ENCODE measurements at regions not wholly inside any gene's neighbourhood (a gene's known extent, or its start where the extent isn't known, plus 50 kb on each side); places are given as distances from the start of the nearest gene placed in this dataset.
"Not testable (repeated sequence)": the region's sequence is repeated elsewhere in the genome, so short reads cannot be mapped to it uniquely, and the experiment has no call there.

GRCh38 chr1:232170909-232171308 is 459.0 kb downstream of the SIPA1L2 start:
- DNase-seq (ENCODE audit: insufficient read length, low spot score): no peak
- FAIRE-seq: no peak
- no peak for TF ChIP-seq POLR2A (IDR thresholded peaks at IDR 0.05; ENCODE audit: low read depth, low read length)

- FAIRE-seq (no peak), DNase-seq (ENCODE audit: insufficient read length, low spot score) (no peak)
- TF ChIP-seq POLR2A (IDR thresholded peaks at IDR 0.05; ENCODE audit: low read depth, low read length): no peak
Measured at GRCh38 chr1:232169436-232169835, 460.5 kb downstream of the SIPA1L2 start.

GRCh38 chr1:232168508-232168907 is 461.4 kb downstream of the SIPA1L2 start:
- no peak for TF ChIP-seq POLR2A (IDR thresholded peaks at IDR 0.05; ENCODE audit: low read depth, low read length)
- FAIRE-seq (no peak), DNase-seq (ENCODE audit: insufficient read length, low spot score) (no peak)

- DNase-seq (ENCODE audit: insufficient read length, low spot score) (no peak), FAIRE-seq (no peak)
- TF ChIP-seq POLR2A (IDR thresholded peaks at IDR 0.05; ENCODE audit: low read depth, low read length): no peak
Measured at GRCh38 chr1:232166942-232167341, 463.0 kb downstream of the SIPA1L2 start.

GRCh38 chr1:232164078-232164963 is 465.6 kb downstream of the SIPA1L2 start:
- TF ChIP-seq POLR2A (IDR thresholded peaks at IDR 0.05; ENCODE audit: low read depth, low read length): no peak
- FAIRE-seq (no peak), DNase-seq (ENCODE audit: insufficient read length, low spot score) (no peak)

GRCh38 chr1:232163533-232163932 is 466.4 kb downstream of the SIPA1L2 start:
- DNase-seq (ENCODE audit: insufficient read length, low spot score) (no peak), FAIRE-seq (no peak)
- no peak for TF ChIP-seq POLR2A (IDR thresholded peaks at IDR 0.05; ENCODE audit: low read depth, low read length)

GRCh38 chr1:232162001-232162400 is 467.9 kb downstream of the SIPA1L2 start:
- DNase-seq (ENCODE audit: insufficient read length, low spot score) (no peak), FAIRE-seq (no peak)
- no peak for TF ChIP-seq POLR2A (IDR thresholded peaks at IDR 0.05; ENCODE audit: low read depth, low read length)

- FAIRE-seq; DNase-seq (ENCODE audit: insufficient read length, low spot score): not testable (repeated sequence)
Measured at GRCh38 chr1:232158558-232158957, 471.4 kb downstream of the SIPA1L2 start.

GRCh38 chr1:232156070-232156469 is 473.9 kb downstream of the SIPA1L2 start:
- FAIRE-seq: not testable (repeated sequence)

GRCh38 chr1:232153652-232154051 is 476.3 kb downstream of the SIPA1L2 start:
- DNase-seq (ENCODE audit: insufficient read length, low spot score) (no peak), FAIRE-seq (no peak)
- no peak for TF ChIP-seq POLR2A (IDR thresholded peaks at IDR 0.05; ENCODE audit: low read depth, low read length)

More at GRCh38 chr1:232156070-232156469, 473.9 kb downstream of the SIPA1L2 start:
- not testable (repeated sequence) for DNase-seq (ENCODE audit: insufficient read length, low spot score)

- no peak for TF ChIP-seq POLR2A (IDR thresholded peaks at IDR 0.05; ENCODE audit: low read depth, low read length)
- FAIRE-seq: no peak
- DNase-seq (ENCODE audit: insufficient read length, low spot score): no peak
Measured at GRCh38 chr1:232150770-232151548, 479.0 kb downstream of the SIPA1L2 start.

- TF ChIP-seq POLR2A (IDR thresholded peaks at IDR 0.05; ENCODE audit: low read depth, low read length): no peak
- FAIRE-seq (no peak), DNase-seq (ENCODE audit: insufficient read length, low spot score) (no peak)
Measured at GRCh38 chr1:232149287-232150201, 480.4 kb downstream of the SIPA1L2 start.

- no peak for FAIRE-seq
- TF ChIP-seq POLR2A (IDR thresholded peaks at IDR 0.05; ENCODE audit: low read depth, low read length): no peak
- no peak for DNase-seq (ENCODE audit: insufficient read length, low spot score)
Measured at GRCh38 chr1:232147215-232147614, 482.7 kb downstream of the SIPA1L2 start.

GRCh38 chr1:232146514-232146913 is 483.4 kb downstream of the SIPA1L2 start:
- no peak for FAIRE-seq
- DNase-seq (ENCODE audit: insufficient read length, low spot score): no peak
- TF ChIP-seq POLR2A (IDR thresholded peaks at IDR 0.05; ENCODE audit: low read depth, low read length): no peak

Data from H54 (cell line).